ENCODE measurements at regions not wholly inside any gene's neighbourhood (a gene's known extent, or its start where the extent isn't known, plus 50 kb on each side); places are given as distances from the start of the nearest gene placed in this dataset.

DNA sequence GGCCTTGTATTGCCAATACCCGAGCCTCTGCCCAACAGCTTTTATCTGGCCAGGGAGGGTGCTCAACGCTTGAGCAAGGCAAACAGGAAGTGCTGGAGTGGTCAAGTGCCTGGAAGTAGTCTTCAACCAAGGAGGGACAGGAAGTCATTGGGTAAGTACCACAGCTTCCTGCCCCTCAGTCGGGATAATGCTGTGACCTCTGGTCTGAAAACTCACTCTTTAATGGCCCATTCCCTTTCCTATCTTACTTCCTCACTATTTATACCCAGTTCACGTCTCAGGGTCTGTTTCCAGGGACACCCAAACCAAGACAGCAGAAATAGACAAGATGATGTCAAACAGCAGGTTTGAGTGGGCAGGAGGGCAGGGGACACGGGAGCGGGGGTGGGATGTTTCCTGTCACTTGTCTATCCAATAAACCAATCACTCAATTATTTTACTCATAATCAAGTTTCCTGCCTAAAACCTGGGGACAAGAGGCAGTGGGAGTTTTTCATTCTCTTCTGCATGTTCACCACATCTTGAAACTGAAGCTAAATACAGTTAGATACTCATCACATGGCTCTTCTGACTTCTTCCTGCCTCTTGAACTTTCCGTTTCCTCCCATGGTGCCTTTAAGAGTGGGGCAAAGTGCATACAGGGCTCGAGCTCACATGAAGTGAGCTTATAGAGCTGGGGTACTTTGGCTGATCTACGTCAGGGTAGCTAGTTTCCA, 68.9 kb upstream of the CAB39 start:
- DNase-seq: peak; percentile 73

DNA sequence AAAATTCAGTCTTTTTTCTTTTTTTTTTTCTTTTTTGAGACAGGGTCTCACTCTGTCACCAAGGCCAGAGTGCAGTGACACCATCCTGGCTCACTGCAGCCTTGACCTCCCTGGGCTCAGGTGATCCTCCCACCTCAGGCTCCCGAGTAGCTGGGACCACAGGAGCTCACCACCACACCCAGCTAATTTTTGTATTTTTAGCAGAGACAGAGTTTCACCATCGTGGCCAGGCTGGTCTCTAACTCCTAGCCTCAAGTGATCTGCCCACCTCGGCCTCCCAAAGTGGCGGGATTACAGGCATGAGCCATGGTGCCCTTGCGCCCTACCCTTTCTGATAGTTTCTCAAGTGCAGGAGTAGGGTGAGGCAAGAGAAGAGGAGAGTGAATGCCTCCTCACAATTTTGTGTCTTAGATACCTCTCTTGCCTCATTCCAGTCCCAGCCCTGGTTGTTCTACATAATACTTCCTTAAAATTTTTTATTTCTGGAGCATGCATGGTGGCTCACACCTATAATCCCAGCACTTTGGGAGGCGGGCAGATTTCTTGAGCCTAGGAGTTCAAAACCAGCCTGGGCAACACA, 68.2 kb upstream of the CAB39 start:
- no peak for DNase-seq

DNA sequence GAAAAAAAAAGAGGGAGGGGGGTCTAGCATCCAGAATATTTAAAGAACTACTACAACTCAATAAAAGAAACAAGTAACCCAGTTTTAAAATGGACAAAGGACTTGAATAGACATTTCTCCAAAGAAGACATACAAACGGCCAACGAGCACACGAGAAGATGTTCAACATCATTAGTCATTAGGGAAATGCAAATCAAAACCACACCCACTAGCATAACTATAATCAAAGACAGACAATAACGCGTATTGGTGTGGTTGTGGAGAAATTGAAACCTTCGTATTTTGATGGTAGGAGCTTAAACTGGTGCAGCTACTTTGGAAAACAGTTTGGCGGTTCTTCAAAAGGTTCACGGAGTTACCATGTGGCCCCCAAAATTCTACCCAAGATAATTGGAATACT, 64.3 kb upstream of the CAB39 start:
- no peak for DNase-seq

DNA sequence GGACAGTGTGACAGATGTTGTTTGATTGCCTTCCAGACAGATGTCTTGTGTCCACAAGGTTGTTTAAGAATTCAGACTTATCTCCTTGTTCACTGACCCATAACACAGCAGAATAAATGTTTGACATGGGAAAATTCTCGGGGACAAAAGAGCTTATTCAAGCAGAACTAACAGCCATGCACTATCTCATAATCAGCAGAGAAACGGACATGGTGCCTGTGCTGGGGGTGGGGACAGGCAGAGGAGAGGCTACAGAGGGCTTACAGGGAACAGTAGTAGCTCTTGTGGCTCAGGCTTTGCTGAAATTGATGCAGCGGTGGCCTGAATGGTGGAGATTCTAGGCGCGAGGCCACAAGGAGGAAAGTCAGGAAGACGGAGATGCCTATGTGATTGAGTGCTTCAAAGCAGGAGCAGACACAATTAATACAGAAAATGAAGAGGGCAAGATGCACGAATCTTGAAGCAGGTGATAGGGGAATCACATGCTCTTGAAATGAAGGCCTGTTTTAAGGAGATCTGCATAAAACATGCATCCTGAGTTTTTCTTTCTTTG, 62.0 kb upstream of the CAB39 start:
- DNase-seq: no peak

DNA sequence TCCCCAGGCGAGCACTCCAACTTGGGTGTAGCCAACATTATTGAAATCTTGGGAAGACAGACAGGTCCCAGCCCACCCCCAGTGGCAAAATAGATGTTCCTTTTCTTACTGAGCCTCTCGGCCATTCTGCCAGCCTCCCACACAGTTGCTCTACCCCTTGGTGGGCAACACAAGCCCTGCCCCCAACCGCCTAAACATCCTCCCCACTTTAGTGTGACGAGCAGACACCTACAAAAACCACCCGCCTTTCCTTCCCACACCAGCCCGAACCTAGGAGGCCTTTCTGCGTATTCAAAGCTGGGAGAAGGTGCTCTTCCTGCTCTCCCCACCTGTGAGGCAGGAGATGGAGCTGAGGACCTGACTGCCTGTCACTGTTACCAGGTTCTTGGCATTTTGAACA, 58.6 kb upstream of the CAB39 start:
- no peak for DNase-seq

DNA sequence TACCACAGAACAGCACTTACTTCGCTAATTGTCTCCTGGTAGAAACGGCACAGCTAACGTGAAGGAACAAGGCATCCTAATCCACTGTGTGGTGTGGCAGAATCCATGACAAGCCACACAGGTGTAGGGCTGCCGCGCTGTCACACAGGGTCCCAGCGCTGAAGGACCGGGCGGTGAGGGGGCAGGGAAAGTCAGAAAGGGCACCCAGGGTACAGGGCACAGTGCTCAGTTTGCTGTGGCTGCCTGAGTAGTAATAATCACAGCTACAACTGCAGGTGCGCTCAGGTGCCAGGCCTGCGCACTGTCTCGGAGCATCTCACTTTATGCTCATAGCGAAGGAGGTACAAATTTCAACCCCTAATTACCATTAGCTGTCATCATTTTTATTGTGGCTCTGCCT, 55.2 kb upstream of the CAB39 start:
- DNase-seq: no peak

DNA sequence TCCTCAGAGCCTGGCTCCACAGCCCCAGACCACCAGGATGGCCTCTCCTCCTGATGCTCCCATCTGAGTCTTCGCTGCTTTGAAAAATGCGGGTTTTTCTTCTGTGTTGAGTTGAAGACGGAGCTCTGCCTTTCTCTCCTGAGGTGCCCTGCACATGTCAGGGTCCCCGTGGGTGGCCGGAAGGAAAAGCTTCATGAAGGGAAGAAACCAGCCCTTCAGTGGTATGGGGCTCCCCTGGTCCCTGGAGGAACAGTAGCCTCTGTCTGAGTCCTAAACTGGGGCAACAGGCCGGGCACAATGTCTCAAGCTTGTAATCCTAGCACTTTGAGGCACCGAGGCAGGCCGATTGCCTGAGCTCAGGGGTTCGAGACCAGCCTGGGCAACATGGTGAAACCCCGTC, 54.7 kb upstream of the CAB39 start:
- DNase-seq: no peak

DNA sequence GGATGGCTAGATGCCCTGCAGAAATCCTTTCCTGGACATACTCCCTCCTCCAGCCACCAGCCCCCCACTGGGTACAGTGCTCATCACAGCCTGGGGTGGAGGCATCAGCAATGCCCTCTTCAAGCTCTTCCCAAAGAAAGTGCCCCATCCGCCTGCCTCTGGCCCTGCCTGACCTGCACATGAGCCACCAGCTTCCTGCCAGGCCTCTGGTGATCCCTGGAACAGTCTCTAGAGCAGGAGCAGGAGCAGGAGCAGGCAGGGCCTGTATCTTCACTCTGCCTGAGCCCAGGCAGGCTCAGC, 54.1 kb upstream of the CAB39 start:
- no peak for DNase-seq

DNA sequence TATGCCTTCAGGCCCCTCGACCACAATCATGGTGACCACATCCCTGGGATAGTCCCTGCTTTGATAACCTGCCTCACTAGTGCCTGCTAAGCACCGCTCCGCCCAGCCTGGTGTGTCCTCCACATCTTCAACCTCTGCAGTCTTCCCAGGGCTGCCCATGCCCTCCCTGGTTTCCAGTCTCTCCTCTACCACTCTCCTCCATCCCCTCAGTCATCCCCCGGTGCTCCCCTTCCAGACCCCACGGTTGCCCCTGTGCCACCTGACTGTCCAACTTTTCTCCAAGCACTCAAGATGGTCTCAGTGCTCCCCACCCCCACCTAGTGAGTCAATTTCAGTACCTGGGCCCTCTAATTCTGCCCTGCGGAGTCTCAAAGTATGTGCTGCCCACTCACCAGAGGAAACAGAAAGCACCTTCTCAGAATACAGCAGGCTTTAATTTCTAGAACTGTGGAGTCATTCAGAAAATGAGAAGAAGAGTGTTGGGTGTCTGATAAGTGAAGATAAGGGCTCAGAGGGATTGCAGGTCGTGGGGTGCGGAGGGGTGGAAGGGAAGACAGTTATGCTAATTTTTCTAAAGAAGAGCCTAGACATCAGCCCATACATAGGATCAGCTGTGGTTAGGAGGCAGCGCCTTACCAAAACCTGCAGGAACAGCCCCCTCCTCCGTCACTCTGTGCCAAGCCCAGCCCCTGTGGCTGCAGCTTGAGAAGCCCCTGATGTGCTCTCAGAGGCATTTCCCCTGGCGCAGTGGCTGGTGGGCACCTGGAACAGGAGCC, 53.6 kb upstream of the CAB39 start:
- DNase-seq: peak; percentile 75

DNA sequence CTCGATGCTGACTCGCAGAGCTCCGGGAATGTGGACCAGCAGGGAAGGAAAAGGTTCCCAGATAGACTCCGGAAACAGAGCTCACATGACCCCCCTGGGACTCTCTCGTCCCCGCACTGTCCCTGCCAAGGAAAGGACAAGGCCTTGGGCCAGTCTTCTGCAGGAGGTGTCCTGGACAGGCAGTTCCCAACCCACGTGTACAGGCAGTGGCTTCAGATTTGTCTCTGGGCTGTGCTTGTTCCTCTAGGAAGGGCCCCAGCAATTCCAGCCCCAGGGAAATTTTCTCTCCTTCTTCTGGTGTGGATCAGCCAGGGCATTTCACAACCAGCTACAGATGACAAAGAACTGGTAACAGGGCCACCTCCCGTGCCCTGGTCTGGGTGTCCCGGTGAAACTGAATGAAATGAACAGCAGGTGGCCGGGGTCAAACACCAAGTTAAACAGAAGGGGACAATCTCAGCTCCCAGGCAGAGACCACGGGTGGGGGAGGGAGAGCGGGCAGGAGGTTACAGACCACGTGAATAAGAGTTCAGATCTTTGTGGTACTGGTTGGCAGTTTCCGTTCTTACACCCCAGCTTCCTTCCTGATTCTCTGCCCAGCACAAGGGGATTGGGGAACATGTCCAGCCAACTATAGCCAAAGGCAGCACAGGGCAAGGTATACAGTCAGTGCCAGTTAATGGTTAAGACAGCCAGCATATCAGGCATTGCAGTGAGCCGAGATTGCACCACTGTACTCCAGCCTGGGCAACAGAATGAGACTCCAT, 52.2 kb upstream of the CAB39 start:
- no peak for DNase-seq

DNA sequence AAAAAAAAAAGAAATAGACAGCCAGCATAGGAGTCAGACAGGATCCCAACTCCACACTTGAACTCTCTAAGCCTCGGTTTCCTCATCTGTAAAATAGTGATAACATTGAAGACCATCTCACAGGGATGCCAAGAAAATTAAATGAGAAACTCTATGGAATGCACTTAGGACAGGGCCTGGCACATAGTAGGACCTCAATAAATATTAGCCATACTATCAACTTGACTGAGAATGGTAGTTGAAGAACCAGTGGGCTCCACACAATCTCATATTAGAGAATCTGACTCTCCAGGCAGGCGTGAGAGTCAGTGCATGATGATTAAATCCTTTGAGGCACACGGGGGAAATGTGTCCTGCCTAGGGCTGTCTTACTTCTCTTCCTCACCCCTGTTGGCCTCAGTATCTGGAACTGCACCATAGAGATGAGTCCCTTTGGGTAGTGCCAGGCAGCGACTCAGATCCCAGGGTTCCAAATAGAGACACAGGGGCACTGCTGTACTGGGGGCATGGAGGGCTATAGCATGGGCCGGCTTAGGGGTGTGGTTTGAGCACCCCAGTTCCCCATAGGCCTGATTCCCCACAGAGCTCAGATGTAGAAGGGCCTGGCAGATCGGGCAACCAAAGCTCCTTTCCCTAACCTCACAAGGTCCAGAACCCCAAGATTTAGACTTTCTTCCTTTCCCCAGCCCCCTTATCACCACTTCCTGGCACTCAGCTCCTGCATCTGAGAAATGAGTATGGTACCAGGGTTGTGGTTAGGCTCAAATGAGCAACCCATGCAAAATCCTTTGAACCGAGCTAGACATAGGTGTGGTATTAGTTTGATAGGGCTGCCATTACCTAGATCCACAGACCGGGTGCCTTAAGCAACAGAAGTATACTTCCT, 51.3 kb upstream of the CAB39 start:
- peak; percentile 44 for DNase-seq

Measured in activated naive CD4-positive, alpha-beta T cell treated with anti-CD3 and anti-CD28 coated beads, Interleukin-2, amount 50 U/mL, for 16 hours (primary cell).